ENCODE measurements at regions not wholly inside any gene's neighbourhood (a gene's known extent, or its start where the extent isn't known, plus 50 kb on each side); places are given as distances from the start of the nearest gene placed in this dataset.
"Not testable (repeated sequence)": the region's sequence is repeated elsewhere in the genome, so short reads cannot be mapped to it uniquely, and the experiment has no call there.

GRCh38 chr2:207231106-207231865 lies 65.5 kb upstream of the KLF7 start:
- Histone ChIP-seq H2BK120ac (ENCODE audit: low read depth, low read length) (no peak overlapping the region), H3K14ac (ENCODE audit: low read length in 2 of 2) (no peak overlapping the region), H2BK12ac (ENCODE audit: low read length in 2 of 2) (no peak overlapping the region), H3K79me1 (replicated peaks; ENCODE audit: low read length, poor library complexity, severe bottlenecking) (no peaks in the 10 kb centered on the region), H2BK15ac (ENCODE audit: low read depth, poor library complexity, severe bottlenecking) (peak overlapping the region; percentile 17), H3K4me3 (ENCODE audit: insufficient read depth in 1 of 2, low read depth in 1 of 2, low read length in 2 of 2) (no peak overlapping the region), H3K4me1 (ENCODE audit: control insufficient read depth, insufficient read depth, low read depth, low read length) (peaks cover 7% of the 10 kb centered on the region), H3K27ac (ENCODE audit: low read length, poor library complexity, severe bottlenecking) (peak overlapping the region; percentile 9), H2AFZ (ENCODE audit: low read depth, low read length) (no peak overlapping the region), H3K36me3 (ENCODE audit: control insufficient read depth in 1 of 2, insufficient read depth in 2 of 2, low read depth in 1 of 2, low read length in 2 of 2) (no peaks in the 10 kb centered on the region), H2BK5ac (ENCODE audit: low read depth, low read length, poor library complexity, severe bottlenecking) (no peak overlapping the region), H2AK5ac (ENCODE audit: low read length, severe bottlenecking) (no peak overlapping the region), H3K9ac (ENCODE audit: low read length) (no peak overlapping the region), H3K4ac (ENCODE audit: low read depth in 1 of 2, low read length in 2 of 2) (no peak overlapping the region), H3K4me2 (ENCODE audit: low read length, poor library complexity, severe bottlenecking) (no peak overlapping the region), H4K91ac (ENCODE audit: low read length) (no peak overlapping the region), H3K9me3 (ENCODE audit: control insufficient read depth, low read length) (peaks cover 8% of the 10 kb centered on the region), H3K18ac (ENCODE audit: low read depth in 1 of 2, low read length in 2 of 2) (no peak overlapping the region), H3K27me3 (ENCODE audit: control insufficient read depth in 1 of 2, insufficient read depth in 1 of 2, low read length in 2 of 2) (no peaks in the 10 kb centered on the region), H3K23ac (ENCODE audit: low read length in 2 of 2) (no peak overlapping the region), H4K8ac (ENCODE audit: low read length) (peak overlapping the region; percentile 46)
- 79% methylated on average over 5 of the region's 5 CpGs for WGBS
- no peak for DNase-seq

- Histone ChIP-seq H3K9me3 (ENCODE audit: control insufficient read depth, low read length) (peaks cover 8% of the 10 kb centered on the region), H2BK12ac (ENCODE audit: low read length in 2 of 2) (no peak overlapping the region), H3K79me1 (replicated peaks; ENCODE audit: low read length, poor library complexity, severe bottlenecking) (no peaks in the 10 kb centered on the region), H4K91ac (ENCODE audit: low read length) (peak overlapping the region; percentile 24), H3K9ac (ENCODE audit: low read length) (no peak overlapping the region), H3K4ac (ENCODE audit: low read depth in 1 of 2, low read length in 2 of 2) (no peak overlapping the region), H3K36me3 (ENCODE audit: control insufficient read depth in 1 of 2, insufficient read depth in 2 of 2, low read depth in 1 of 2, low read length in 2 of 2) (no peaks in the 10 kb centered on the region), H3K18ac (ENCODE audit: low read depth in 1 of 2, low read length in 2 of 2) (no peak overlapping the region), H3K23ac (ENCODE audit: low read length in 2 of 2) (no peak overlapping the region), H3K27me3 (ENCODE audit: control insufficient read depth in 1 of 2, insufficient read depth in 1 of 2, low read length in 2 of 2) (no peaks in the 10 kb centered on the region), H3K4me2 (ENCODE audit: low read length, poor library complexity, severe bottlenecking) (no peak overlapping the region), H2AK5ac (ENCODE audit: low read length, severe bottlenecking) (no peak overlapping the region), H3K27ac (ENCODE audit: low read length, poor library complexity, severe bottlenecking) (peak overlapping the region; percentile 9), H2AFZ (ENCODE audit: low read depth, low read length) (no peak overlapping the region), H3K4me1 (ENCODE audit: control insufficient read depth, insufficient read depth, low read depth, low read length) (peaks cover 5% of the 10 kb centered on the region), H3K4me3 (ENCODE audit: insufficient read depth in 1 of 2, low read depth in 1 of 2, low read length in 2 of 2) (no peak overlapping the region), H2BK15ac (ENCODE audit: low read depth, poor library complexity, severe bottlenecking) (no peak overlapping the region), H2BK5ac (ENCODE audit: low read depth, low read length, poor library complexity, severe bottlenecking) (no peak overlapping the region), H4K8ac (ENCODE audit: low read length) (no peak overlapping the region), H2BK120ac (ENCODE audit: low read depth, low read length) (no peak overlapping the region), H3K14ac (ENCODE audit: low read length in 2 of 2) (no peak overlapping the region)
- WGBS, result 75% methylated on average over 3 of the region's 4 CpGs
- no peak for DNase-seq
Observed at GRCh38 chr2:207231967-207232366, 66.2 kb upstream of the KLF7 start.

- not testable (repeated sequence) for H2BK12ac ChIP-seq (ENCODE audit: low read length in 2 of 2); H2AFZ ChIP-seq (ENCODE audit: low read depth, low read length); H4K8ac ChIP-seq (ENCODE audit: low read length); H3K14ac ChIP-seq (ENCODE audit: low read length in 2 of 2); H3K4me2 ChIP-seq (ENCODE audit: low read length, poor library complexity, severe bottlenecking); DNase-seq; H2BK120ac ChIP-seq (ENCODE audit: low read depth, low read length); H3K4me3 ChIP-seq (ENCODE audit: insufficient read depth in 1 of 2, low read depth in 1 of 2, low read length in 2 of 2); H2BK15ac ChIP-seq (ENCODE audit: low read depth, poor library complexity, severe bottlenecking); H3K4me1 ChIP-seq (ENCODE audit: control insufficient read depth, insufficient read depth, low read depth, low read length); H2AK5ac ChIP-seq (ENCODE audit: low read length, severe bottlenecking); H3K9me3 ChIP-seq (ENCODE audit: control insufficient read depth, low read length); H3K79me1 ChIP-seq (replicated peaks; ENCODE audit: low read length, poor library complexity, severe bottlenecking); H4K91ac ChIP-seq (ENCODE audit: low read length); H3K27me3 ChIP-seq (ENCODE audit: control insufficient read depth in 1 of 2, insufficient read depth in 1 of 2, low read length in 2 of 2); H3K4ac ChIP-seq (ENCODE audit: low read depth in 1 of 2, low read length in 2 of 2); H3K36me3 ChIP-seq (ENCODE audit: control insufficient read depth in 1 of 2, insufficient read depth in 2 of 2, low read depth in 1 of 2, low read length in 2 of 2); H3K9ac ChIP-seq (ENCODE audit: low read length); H3K23ac ChIP-seq (ENCODE audit: low read length in 2 of 2); H3K18ac ChIP-seq (ENCODE audit: low read depth in 1 of 2, low read length in 2 of 2); H3K27ac ChIP-seq (ENCODE audit: low read length, poor library complexity, severe bottlenecking); H2BK5ac ChIP-seq (ENCODE audit: low read depth, low read length, poor library complexity, severe bottlenecking)
Observed at GRCh38 chr2:207233141-207233540, 67.4 kb upstream of the KLF7 start.

- Histone ChIP-seq H3K4me2 (ENCODE audit: low read length, poor library complexity, severe bottlenecking) (no peak overlapping the region), H2AK5ac (ENCODE audit: low read length, severe bottlenecking) (no peak overlapping the region), H3K4me3 (ENCODE audit: insufficient read depth in 1 of 2, low read depth in 1 of 2, low read length in 2 of 2) (no peak overlapping the region), H4K8ac (ENCODE audit: low read length) (no peak overlapping the region), H3K18ac (ENCODE audit: low read depth in 1 of 2, low read length in 2 of 2) (no peak overlapping the region), H3K4ac (ENCODE audit: low read depth in 1 of 2, low read length in 2 of 2) (no peak overlapping the region), H4K91ac (ENCODE audit: low read length) (no peak overlapping the region), H3K23ac (ENCODE audit: low read length in 2 of 2) (no peak overlapping the region), H2BK12ac (ENCODE audit: low read length in 2 of 2) (no peak overlapping the region), H3K9me3 (ENCODE audit: control insufficient read depth, low read length) (peaks cover 8% of the 10 kb centered on the region), H3K36me3 (ENCODE audit: control insufficient read depth in 1 of 2, insufficient read depth in 2 of 2, low read depth in 1 of 2, low read length in 2 of 2) (no peaks in the 10 kb centered on the region), H2BK120ac (ENCODE audit: low read depth, low read length) (no peak overlapping the region), H3K4me1 (ENCODE audit: control insufficient read depth, insufficient read depth, low read depth, low read length) (no peaks in the 10 kb centered on the region), H2BK5ac (ENCODE audit: low read depth, low read length, poor library complexity, severe bottlenecking) (no peak overlapping the region), H3K14ac (ENCODE audit: low read length in 2 of 2) (no peak overlapping the region), H2BK15ac (ENCODE audit: low read depth, poor library complexity, severe bottlenecking) (no peak overlapping the region), H3K9ac (ENCODE audit: low read length) (no peak overlapping the region), H3K27me3 (ENCODE audit: control insufficient read depth in 1 of 2, insufficient read depth in 1 of 2, low read length in 2 of 2) (no peaks in the 10 kb centered on the region), H3K79me1 (replicated peaks; ENCODE audit: low read length, poor library complexity, severe bottlenecking) (no peaks in the 10 kb centered on the region), H2AFZ (ENCODE audit: low read depth, low read length) (no peak overlapping the region), H3K27ac (ENCODE audit: low read length, poor library complexity, severe bottlenecking) (no peak overlapping the region)
- no peak for DNase-seq
- 77% methylated on average over 3 of the region's 3 CpGs for WGBS
Observed at GRCh38 chr2:207233731-207234130, 68.0 kb upstream of the KLF7 start.

Measured in mesenchymal stem cell (in vitro differentiated cells and primary cell).